ENCODE measurements at regions not wholly inside any gene's neighbourhood (a gene's known extent, or its start where the extent isn't known, plus 50 kb on each side); places are given as distances from the start of the nearest gene placed in this dataset.

- no peak overlapping the region for H3K27ac ChIP-seq
- DNase-seq (ENCODE audit: low read depth in 1 of 2, low spot score in 2 of 2): no peak
Observed at GRCh38 chr6:138647006-138647405, 126.6 kb upstream of the CCDC28A start.

GRCh38 chr6:138648127-138648526, 125.4 kb upstream of the CCDC28A start:
- DNase-seq (ENCODE audit: low read depth in 1 of 2, low spot score in 2 of 2): no peak
- Histone ChIP-seq H3K36me3 (no peaks in the 10 kb centered on the region), H3K9me3 (replicated peaks) (no peaks in the 10 kb centered on the region; the same call in 1 of the 2 replicates), H3K27ac (no peak overlapping the region), H3K4me3 (no peak overlapping the region), H3K27me3 (replicated peaks) (no peaks in the 10 kb centered on the region), H3K4me1 (replicated peaks) (no peaks in the 10 kb centered on the region; the same call in 1 of the 2 replicates)

More at GRCh38 chr6:138647006-138647405, 126.6 kb upstream of the CCDC28A start:
- Histone ChIP-seq H3K27me3 (replicated peaks) (no peaks in the 10 kb centered on the region), H3K4me3 (no peak overlapping the region), H3K36me3 (no peaks in the 10 kb centered on the region), H3K4me1 (replicated peaks) (no peaks in the 10 kb centered on the region; the same call in 1 of the 2 replicates), H3K9me3 (replicated peaks) (no peaks in the 10 kb centered on the region; the same call in 1 of the 2 replicates)

GRCh38 chr6:138651491-138651890, 122.1 kb upstream of the CCDC28A start:
- Histone ChIP-seq H3K4me3 (no peak overlapping the region), H3K9me3 (replicated peaks) (no peaks in the 10 kb centered on the region), H3K27me3 (replicated peaks) (no peaks in the 10 kb centered on the region; the same call in 1 of the 2 replicates), H3K36me3 (no peaks in the 10 kb centered on the region), H3K27ac (no peak overlapping the region), H3K4me1 (replicated peaks) (peaks cover 24% of the 10 kb centered on the region)
- no peak for DNase-seq (ENCODE audit: low read depth in 1 of 2, low spot score in 2 of 2)

GRCh38 chr6:138652824-138653223, 120.7 kb upstream of the CCDC28A start:
- Histone ChIP-seq H3K4me1 (replicated peaks) (peaks cover 24% of the 10 kb centered on the region), H3K36me3 (no peaks in the 10 kb centered on the region), H3K9me3 (replicated peaks) (no peaks in the 10 kb centered on the region), H3K27ac (no peak overlapping the region), H3K4me3 (no peak overlapping the region), H3K27me3 (replicated peaks) (no peaks in the 10 kb centered on the region; the same call in 1 of the 2 replicates)
- DNase-seq (ENCODE audit: low read depth in 1 of 2, low spot score in 2 of 2): no peak

- H3K4me1 ChIP-seq (replicated peaks): peaks cover 24% of the 10 kb centered on the region
- no peak for DNase-seq (ENCODE audit: low read depth in 1 of 2, low spot score in 2 of 2)
- no peaks in the 10 kb centered on the region for H3K9me3 ChIP-seq (replicated peaks)
- H3K36me3 ChIP-seq: no peaks in the 10 kb centered on the region
- H3K4me3 ChIP-seq: no peak overlapping the region
- H3K27ac ChIP-seq: no peak overlapping the region
- H3K27me3 ChIP-seq (replicated peaks): no peaks in the 10 kb centered on the region; the same call in 1 of the 2 replicates
Observed at GRCh38 chr6:138653435-138653834, 120.1 kb upstream of the CCDC28A start.

- DNase-seq (ENCODE audit: low read depth in 1 of 2, low spot score in 2 of 2): peak in 1 of 2 experiments; percentile 65
- Histone ChIP-seq H3K36me3 (no peaks in the 10 kb centered on the region), H3K4me1 (replicated peaks) (peaks cover 24% of the 10 kb centered on the region), H3K27ac (peak overlapping the region; percentile 64), H3K9me3 (replicated peaks) (no peaks in the 10 kb centered on the region), H3K4me3 (no peak overlapping the region), H3K27me3 (replicated peaks) (no peaks in the 10 kb centered on the region; the same call in 1 of the 2 replicates)
Observed at GRCh38 chr6:138654715-138655634, 118.6 kb upstream of the CCDC28A start.

GRCh38 chr6:138655828-138656227, 117.7 kb upstream of the CCDC28A start:
- no peak overlapping the region for H3K4me3 ChIP-seq
- peak overlapping the region; percentile 64 for H3K27ac ChIP-seq
- H3K36me3 ChIP-seq: no peaks in the 10 kb centered on the region
- peaks cover 24% of the 10 kb centered on the region for H3K4me1 ChIP-seq (replicated peaks)
- no peaks in the 10 kb centered on the region; the same call in 1 of the 2 replicates for H3K27me3 ChIP-seq (replicated peaks)
- no peaks in the 10 kb centered on the region for H3K9me3 ChIP-seq (replicated peaks)
- no peak for DNase-seq (ENCODE audit: low read depth in 1 of 2, low spot score in 2 of 2)

GRCh38 chr6:138656364-138657064, 117.1 kb upstream of the CCDC28A start:
- Histone ChIP-seq H3K27ac (no peak overlapping the region), H3K4me1 (replicated peaks) (peaks cover 24% of the 10 kb centered on the region), H3K4me3 (no peak overlapping the region), H3K9me3 (replicated peaks) (no peaks in the 10 kb centered on the region), H3K27me3 (replicated peaks) (no peaks in the 10 kb centered on the region; the same call in 1 of the 2 replicates), H3K36me3 (no peaks in the 10 kb centered on the region)
- no peak for DNase-seq (ENCODE audit: low read depth in 1 of 2, low spot score in 2 of 2)

- H3K27ac ChIP-seq: no peak overlapping the region
- H3K27me3 ChIP-seq (replicated peaks): no peaks in the 10 kb centered on the region; the same call in 1 of the 2 replicates
- peaks cover 24% of the 10 kb centered on the region for H3K4me1 ChIP-seq (replicated peaks)
- H3K9me3 ChIP-seq (replicated peaks): no peaks in the 10 kb centered on the region
- H3K4me3 ChIP-seq: no peak overlapping the region
- H3K36me3 ChIP-seq: no peaks in the 10 kb centered on the region
- DNase-seq (ENCODE audit: low read depth in 1 of 2, low spot score in 2 of 2): no peak
Observed at GRCh38 chr6:138657065-138657425, 116.5 kb upstream of the CCDC28A start.

GRCh38 chr6:138659998-138660397, 113.6 kb upstream of the CCDC28A start:
- Histone ChIP-seq H3K4me3 (no peak overlapping the region), H3K27me3 (replicated peaks) (no peaks in the 10 kb centered on the region), H3K4me1 (replicated peaks) (peaks cover 15% of the 10 kb centered on the region), H3K36me3 (no peaks in the 10 kb centered on the region), H3K9me3 (replicated peaks) (no peaks in the 10 kb centered on the region), H3K27ac (no peak overlapping the region)
- DNase-seq (ENCODE audit: low read depth in 1 of 2, low spot score in 2 of 2): no peak

GRCh38 chr6:138662471-138662870, 111.1 kb upstream of the CCDC28A start:
- H3K9me3 ChIP-seq (replicated peaks): no peaks in the 10 kb centered on the region
- H3K4me1 ChIP-seq (replicated peaks): peaks cover 8% of the 10 kb centered on the region
- H3K4me3 ChIP-seq: no peak overlapping the region
- no peak overlapping the region for H3K27ac ChIP-seq
- no peaks in the 10 kb centered on the region for H3K27me3 ChIP-seq (replicated peaks)
- DNase-seq (ENCODE audit: low read depth in 1 of 2, low spot score in 2 of 2): peak in 1 of 2 experiments; percentile 29
- no peaks in the 10 kb centered on the region for H3K36me3 ChIP-seq

GRCh38 chr6:138663892-138664291, 109.7 kb upstream of the CCDC28A start:
- Histone ChIP-seq H3K4me1 (replicated peaks) (peaks cover 8% of the 10 kb centered on the region), H3K27ac (no peak overlapping the region), H3K27me3 (replicated peaks) (no peaks in the 10 kb centered on the region), H3K9me3 (replicated peaks) (no peaks in the 10 kb centered on the region), H3K36me3 (no peaks in the 10 kb centered on the region), H3K4me3 (no peak overlapping the region)
- DNase-seq (ENCODE audit: low read depth in 1 of 2, low spot score in 2 of 2): no peak

GRCh38 chr6:138664745-138665144, 108.8 kb upstream of the CCDC28A start:
- Histone ChIP-seq H3K27me3 (replicated peaks) (no peaks in the 10 kb centered on the region), H3K4me1 (replicated peaks) (peaks cover 8% of the 10 kb centered on the region), H3K9me3 (replicated peaks) (no peaks in the 10 kb centered on the region), H3K4me3 (no peak overlapping the region), H3K36me3 (no peaks in the 10 kb centered on the region), H3K27ac (no peak overlapping the region)
- no peak for DNase-seq (ENCODE audit: low read depth in 1 of 2, low spot score in 2 of 2)

- Histone ChIP-seq H3K27me3 (replicated peaks) (no peaks in the 10 kb centered on the region), H3K27ac (no peak overlapping the region), H3K4me3 (no peak overlapping the region), H3K9me3 (replicated peaks) (no peaks in the 10 kb centered on the region), H3K4me1 (replicated peaks) (peaks cover 8% of the 10 kb centered on the region), H3K36me3 (no peaks in the 10 kb centered on the region)
- DNase-seq (ENCODE audit: low read depth in 1 of 2, low spot score in 2 of 2): no peak
Observed at GRCh38 chr6:138666636-138667035, 106.9 kb upstream of the CCDC28A start.
